ENCODE measurements at regions not wholly inside any gene's neighbourhood (a gene's known extent, or its start where the extent isn't known, plus 50 kb on each side); places are given as distances from the start of the nearest gene placed in this dataset.

- TF ChIP-seq ZFP3 (CRISPR knock-in tag; IDR thresholded peaks at IDR 0.05) = no peak
- TF ChIP-seq ESRRG (CRISPR knock-in tag; IDR thresholded peaks at IDR 0.05) = no peak
- TF ChIP-seq TCF4 (CRISPR knock-in tag; IDR thresholded peaks at IDR 0.05; ENCODE audit: borderline replicate concordance) = no peak
- TF ChIP-seq PATZ1 (CRISPR knock-in tag; IDR thresholded peaks at IDR 0.05; ENCODE audit: borderline replicate concordance) = no peak
- TF ChIP-seq ZNF565 (CRISPR knock-in tag; conservative IDR thresholded peaks at IDR 0.05; ENCODE audit: low read depth) = no peak
- no peak for TF ChIP-seq ARNTL (CRISPR knock-in tag; IDR thresholded peaks at IDR 0.05; ENCODE audit: borderline replicate concordance, low read depth)
- ATAC-seq = no peak
Measured at GRCh38 chr4:16438986-16439385, 212.7 kb upstream of the TAPT1 start.

- no peak for ATAC-seq
- TF ChIP-seq ZFP3 (CRISPR knock-in tag; IDR thresholded peaks at IDR 0.05) = no peak
- TF ChIP-seq ZNF70 (CRISPR knock-in tag; IDR thresholded peaks at IDR 0.05) = no peak
- no peak for TF ChIP-seq ISL1 (CRISPR knock-in tag; IDR thresholded peaks at IDR 0.05)
- TF ChIP-seq PATZ1 (CRISPR knock-in tag; IDR thresholded peaks at IDR 0.05; ENCODE audit: borderline replicate concordance) = no peak
- TF ChIP-seq ESRRG (CRISPR knock-in tag; IDR thresholded peaks at IDR 0.05) = no peak
- no peak for TF ChIP-seq CREB5 (CRISPR knock-in tag; IDR thresholded peaks at IDR 0.05; ENCODE audit: low read depth)
- TF ChIP-seq TSHZ2 (CRISPR knock-in tag; IDR thresholded peaks at IDR 0.05) = no peak
- no peak for TF ChIP-seq CSDC2 (CRISPR knock-in tag; IDR thresholded peaks at IDR 0.05)
- TF ChIP-seq GLIS3 (CRISPR knock-in tag; IDR thresholded peaks at IDR 0.05) = no peak
- no peak for TF ChIP-seq OSR1 (CRISPR knock-in tag; IDR thresholded peaks at IDR 0.05)
- no peak for TF ChIP-seq ARNTL (CRISPR knock-in tag; IDR thresholded peaks at IDR 0.05; ENCODE audit: borderline replicate concordance, low read depth)
- no peak for TF ChIP-seq CSRNP3 (CRISPR knock-in tag; IDR thresholded peaks at IDR 0.05)
- TF ChIP-seq SNAI2 (CRISPR knock-in tag; IDR thresholded peaks at IDR 0.05) = no peak
- no peak for TF ChIP-seq TOX (CRISPR knock-in tag; IDR thresholded peaks at IDR 0.05; ENCODE audit: borderline replicate concordance)
- no peak for TF ChIP-seq ZNF565 (CRISPR knock-in tag; conservative IDR thresholded peaks at IDR 0.05; ENCODE audit: low read depth)
- no peak for TF ChIP-seq RARB (CRISPR knock-in tag; IDR thresholded peaks at IDR 0.05)
- TF ChIP-seq PPARA (CRISPR knock-in tag; IDR thresholded peaks at IDR 0.05; ENCODE audit: borderline replicate concordance) = no peak
- no peak for TF ChIP-seq ZNF8 (CRISPR knock-in tag; IDR thresholded peaks at IDR 0.05)
Measured at GRCh38 chr4:16437836-16438235, 211.6 kb upstream of the TAPT1 start.

GRCh38 chr4:16431866-16432265, 205.6 kb upstream of the TAPT1 start:
- no peak for ATAC-seq
- TF ChIP-seq CSDC2 (CRISPR knock-in tag; IDR thresholded peaks at IDR 0.05) = no peak
- TF ChIP-seq TOX (CRISPR knock-in tag; IDR thresholded peaks at IDR 0.05; ENCODE audit: borderline replicate concordance) = no peak
- TF ChIP-seq OSR1 (CRISPR knock-in tag; IDR thresholded peaks at IDR 0.05) = no peak
- TF ChIP-seq ZC3H10 (CRISPR knock-in tag; IDR thresholded peaks at IDR 0.05) = no peak
- TF ChIP-seq ZNF8 (CRISPR knock-in tag; IDR thresholded peaks at IDR 0.05) = no peak
- no peak for TF ChIP-seq PATZ1 (CRISPR knock-in tag; IDR thresholded peaks at IDR 0.05; ENCODE audit: borderline replicate concordance)
- TF ChIP-seq CREB5 (CRISPR knock-in tag; IDR thresholded peaks at IDR 0.05; ENCODE audit: low read depth) = no peak
- no peak for TF ChIP-seq ZFP3 (CRISPR knock-in tag; IDR thresholded peaks at IDR 0.05)
- TF ChIP-seq GLIS3 (CRISPR knock-in tag; IDR thresholded peaks at IDR 0.05) = no peak
- TF ChIP-seq ZFP30 (CRISPR knock-in tag; IDR thresholded peaks at IDR 0.05) = no peak
- TF ChIP-seq ESRRG (CRISPR knock-in tag; IDR thresholded peaks at IDR 0.05) = no peak
- TF ChIP-seq ZNF565 (CRISPR knock-in tag; conservative IDR thresholded peaks at IDR 0.05; ENCODE audit: low read depth) = no peak
- no peak for TF ChIP-seq POU6F1 (CRISPR knock-in tag; IDR thresholded peaks at IDR 0.05; ENCODE audit: borderline replicate concordance, low read depth)
- no peak for TF ChIP-seq RARB (CRISPR knock-in tag; IDR thresholded peaks at IDR 0.05)
- no peak for TF ChIP-seq ISL1 (CRISPR knock-in tag; IDR thresholded peaks at IDR 0.05)

Measured in SK-N-SH treated with all-trans-retinoic acid at 6 μM for 48 hours (cell line).